Retinal pigment epithelial cell (primary cell): ENCODE measurements at regions not wholly inside any gene's neighbourhood (a gene's known extent, or its start where the extent isn't known, plus 50 kb on each side); places are given as distances from the start of the nearest gene placed in this dataset.

ENCODE experiments used
- DNase-seq: peaks from one replicate; pipeline ENCODE4 v3.0.0-alpha.2; 2010; ENCODE audit warnings: low read depth
- H3K4me3 ChIP-seq: 2 replicates; pipeline ENCODE4 v1.5.1; 2011; ENCODE audit warnings: mild to moderate bottlenecking, low read length, control low read depth, moderate library complexity
- TF ChIP-seq, protein P1 (sequence below): conservative IDR thresholded peaks from 2 replicates; pipeline ENCODE4 v1.5.1; 2011; ENCODE audit warnings: low read depth, low read length, control low read depth, inconsistent platforms

- H3K4me3 ChIP-seq = no peak overlapping the region
- TF ChIP-seq, protein P1, sequence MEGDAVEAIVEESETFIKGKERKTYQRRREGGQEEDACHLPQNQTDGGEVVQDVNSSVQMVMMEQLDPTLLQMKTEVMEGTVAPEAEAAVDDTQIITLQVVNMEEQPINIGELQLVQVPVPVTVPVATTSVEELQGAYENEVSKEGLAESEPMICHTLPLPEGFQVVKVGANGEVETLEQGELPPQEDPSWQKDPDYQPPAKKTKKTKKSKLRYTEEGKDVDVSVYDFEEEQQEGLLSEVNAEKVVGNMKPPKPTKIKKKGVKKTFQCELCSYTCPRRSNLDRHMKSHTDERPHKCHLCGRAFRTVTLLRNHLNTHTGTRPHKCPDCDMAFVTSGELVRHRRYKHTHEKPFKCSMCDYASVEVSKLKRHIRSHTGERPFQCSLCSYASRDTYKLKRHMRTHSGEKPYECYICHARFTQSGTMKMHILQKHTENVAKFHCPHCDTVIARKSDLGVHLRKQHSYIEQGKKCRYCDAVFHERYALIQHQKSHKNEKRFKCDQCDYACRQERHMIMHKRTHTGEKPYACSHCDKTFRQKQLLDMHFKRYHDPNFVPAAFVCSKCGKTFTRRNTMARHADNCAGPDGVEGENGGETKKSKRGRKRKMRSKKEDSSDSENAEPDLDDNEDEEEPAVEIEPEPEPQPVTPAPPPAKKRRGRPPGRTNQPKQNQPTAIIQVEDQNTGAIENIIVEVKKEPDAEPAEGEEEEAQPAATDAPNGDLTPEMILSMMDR = no peak
- no peak for DNase-seq
Observed at GRCh38 chr6:40904583-40905194, 134.3 kb downstream of the UNC5CL start.

GRCh38 chr6:40903456-40903855, 135.6 kb downstream of the UNC5CL start:
- H3K4me3 ChIP-seq = no peak overlapping the region
- TF ChIP-seq, protein P1 = no peak
- DNase-seq = no peak

DNA sequence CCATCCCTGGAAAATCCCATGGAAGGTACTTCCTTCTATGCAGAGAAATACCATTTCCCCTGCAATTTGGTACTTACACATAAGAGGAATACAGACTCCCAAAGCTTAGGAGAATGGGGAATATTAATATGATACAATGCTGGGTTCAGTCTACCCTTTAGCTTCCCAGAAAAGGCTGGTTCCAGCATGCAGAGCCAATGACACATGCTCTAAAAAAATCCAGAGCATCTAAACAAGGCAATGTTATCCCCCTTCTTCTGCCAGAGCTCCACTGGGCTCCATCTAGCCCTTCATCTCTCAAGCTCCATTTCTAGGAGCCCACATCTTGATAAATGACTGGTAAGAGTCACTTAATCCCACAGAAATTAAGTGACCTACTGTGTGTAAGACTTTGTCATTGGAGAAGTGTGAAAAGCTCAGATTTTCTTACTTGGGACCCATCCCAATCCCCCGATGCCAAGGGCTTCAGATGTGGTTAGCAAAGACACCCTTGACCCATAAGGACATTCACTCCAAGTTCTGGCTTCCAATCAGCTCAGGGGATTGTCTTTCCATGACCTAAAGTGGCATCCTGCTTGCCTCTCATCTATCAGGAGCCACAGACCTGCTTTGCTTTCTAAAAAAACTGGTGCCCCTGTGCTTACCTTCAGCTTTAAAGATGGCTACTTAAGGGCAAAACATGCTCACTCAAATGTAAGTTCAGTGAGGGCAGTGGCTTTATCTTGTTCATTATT, 137.5 kb downstream of the UNC5CL start:
- no peak for DNase-seq
- H3K4me3 ChIP-seq = no peak overlapping the region
- TF ChIP-seq, protein P1 = no peak

- DNase-seq = no peak
- TF ChIP-seq, protein P1 = no peak
Observed at GRCh38 chr6:40900791-40901190, 138.2 kb downstream of the UNC5CL start.

GRCh38 chr6:40899684-40900155, 139.3 kb downstream of the UNC5CL start:
- H3K4me3 ChIP-seq = no peak overlapping the region
- TF ChIP-seq, protein P1 = no peak
- DNase-seq = no peak

More at GRCh38 chr6:40900791-40901190, 138.2 kb downstream of the UNC5CL start:
- H3K4me3 ChIP-seq = no peak overlapping the region

DNA sequence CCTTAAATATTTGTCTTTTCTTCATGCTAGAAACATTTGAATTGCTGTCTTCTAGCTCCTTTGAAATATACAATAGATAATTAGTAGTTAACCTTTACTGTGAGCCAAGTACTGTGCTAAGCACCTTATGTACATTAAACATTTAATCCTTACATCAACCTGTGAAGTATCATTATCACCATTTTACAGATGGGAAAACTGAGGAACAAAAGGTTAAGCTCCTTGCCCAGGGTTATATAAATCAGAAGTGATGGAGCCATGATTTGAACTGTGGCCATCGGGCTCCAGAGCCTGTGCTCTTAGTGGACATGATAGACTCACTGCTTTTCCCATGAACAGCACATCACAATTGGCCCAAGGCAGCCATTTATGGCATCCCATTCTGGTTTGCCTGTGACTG, 140.9 kb downstream of the UNC5CL start:
- TF ChIP-seq, protein P1 = no peak
- no peak overlapping the region for H3K4me3 ChIP-seq
- no peak for DNase-seq
